COLO668 (cell line): ENCODE measurements at regions not wholly inside any gene's neighbourhood (a gene's known extent, or its start where the extent isn't known, plus 50 kb on each side); places are given as distances from the start of the nearest gene placed in this dataset.
"Not testable (repeated sequence)": the region's sequence is repeated elsewhere in the genome, so short reads cannot be mapped to it uniquely, and the experiment has no call there.

ENCODE experiments used
- DNase-seq: peaks from one replicate; lab custom pipeline; 2025; ENCODE audit not compliant: unreplicated experiment; lab: John Stamatoyannopoulos, UW

GRCh38 chr17:70426752-70427151 lies 257.4 kb downstream of the KCNJ2 start:
- no peak for DNase-seq

GRCh38 chr17:70434536-70435490 lies 265.5 kb downstream of the KCNJ2 start:
- DNase-seq, result no peak

- no peak for DNase-seq
Measured at GRCh38 chr17:70437656-70438055, 268.3 kb downstream of the KCNJ2 start.

GRCh38 chr17:70446446-70446845 lies 277.1 kb downstream of the KCNJ2 start:
- DNase-seq, result no peak

GRCh38 chr17:70447588-70447987 lies 278.3 kb downstream of the KCNJ2 start:
- no peak for DNase-seq

- not testable (repeated sequence) for DNase-seq
Measured at GRCh38 chr17:70453075-70453474, 283.7 kb downstream of the KCNJ2 start.

- no peak for DNase-seq
Measured at GRCh38 chr17:70454377-70454776, 285.0 kb downstream of the KCNJ2 start.

GRCh38 chr17:70454908-70455307 lies 285.6 kb downstream of the KCNJ2 start:
- DNase-seq, result no peak

- DNase-seq, result no peak
Measured at GRCh38 chr17:70464995-70465394, 295.7 kb downstream of the KCNJ2 start.

GRCh38 chr17:70468661-70469060 lies 299.3 kb downstream of the KCNJ2 start:
- DNase-seq, result no peak

GRCh38 chr17:70473049-70473448 lies 303.7 kb downstream of the KCNJ2 start:
- no peak for DNase-seq

GRCh38 chr17:70476368-70476767 lies 307.0 kb downstream of the KCNJ2 start:
- no peak for DNase-seq

GRCh38 chr17:70478902-70479301 lies 309.6 kb downstream of the KCNJ2 start:
- no peak for DNase-seq

- DNase-seq, result no peak
Measured at GRCh38 chr17:70479779-70480178, 310.4 kb downstream of the KCNJ2 start.

GRCh38 chr17:70483624-70484023 lies 314.3 kb downstream of the KCNJ2 start:
- no peak for DNase-seq

GRCh38 chr17:70484050-70484449 lies 314.7 kb downstream of the KCNJ2 start:
- DNase-seq, result no peak

GRCh38 chr17:70484496-70484895 lies 315.2 kb downstream of the KCNJ2 start:
- DNase-seq, result no peak

- no peak for DNase-seq
Measured at GRCh38 chr17:70492368-70492767, 323.0 kb downstream of the KCNJ2 start.

GRCh38 chr17:70493277-70493874 lies 324.0 kb downstream of the KCNJ2 start:
- no peak for DNase-seq

GRCh38 chr17:70498631-70499030 lies 329.3 kb downstream of the KCNJ2 start:
- DNase-seq, result no peak

GRCh38 chr17:70499067-70499786 lies 329.9 kb downstream of the KCNJ2 start:
- DNase-seq, result no peak

GRCh38 chr17:70503449-70503848 lies 334.1 kb downstream of the KCNJ2 start:
- no peak for DNase-seq
